ENCODE measurements at regions not wholly inside any gene's neighbourhood (a gene's known extent, or its start where the extent isn't known, plus 50 kb on each side); places are given as distances from the start of the nearest gene placed in this dataset.

DNA sequence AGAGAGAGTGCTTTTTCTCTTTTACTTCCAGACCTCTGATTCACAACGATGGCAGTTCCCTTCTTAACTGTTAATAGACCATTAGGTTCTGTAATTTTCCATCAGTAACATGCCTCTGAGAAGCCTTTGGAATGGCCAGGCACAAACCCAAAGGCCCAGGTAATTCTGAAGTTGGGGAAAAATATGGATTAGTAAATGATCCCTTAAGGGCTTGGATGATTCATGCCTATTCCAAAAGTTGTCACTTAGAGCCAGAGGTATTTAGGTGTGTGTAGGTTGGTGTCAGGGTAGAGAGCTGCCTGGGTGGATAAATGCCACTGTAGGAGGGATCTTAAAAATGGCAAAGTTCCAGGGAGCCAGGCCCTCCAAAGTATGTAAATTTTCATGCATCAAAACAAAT, 228.8 kb downstream of the PLK2 start:
- H3K27me3 Mint-ChIP-seq, result no peaks in the 10 kb centered on the region
- Histone ChIP-seq H4K20me1 (ENCODE audit: control insufficient read depth, insufficient read depth, low read length, poor library complexity, severe bottlenecking) (no peaks in the 10 kb centered on the region), H3K4me1 (ENCODE audit: control insufficient read depth in 2 of 2, insufficient read depth in 2 of 2, low read length in 2 of 2) (no peaks in the 10 kb centered on the region), H3K27ac (ENCODE audit: low read length in 2 of 2) (no peak overlapping the region), H2AFZ (ENCODE audit: insufficient read depth, low read depth, low read length, poor library complexity, severe bottlenecking) (no peak overlapping the region), H3K4me2 (replicated peaks; ENCODE audit: low read depth, low read length, poor library complexity, severe bottlenecking) (no peak overlapping the region), H3K36me3 (replicated peaks in 1 of 2; ENCODE audit: control extremely low read depth in 1 of 2, control insufficient read depth in 1 of 2, extremely low read depth in 1 of 2, insufficient read depth in 2 of 2, low read length in 1 of 2) (no peaks in the 10 kb centered on the region), H3K9me3 (ENCODE audit: control extremely low read depth in 1 of 3, control insufficient read depth in 2 of 3, insufficient read depth in 1 of 3, low read length in 2 of 3) (no peaks in the 10 kb centered on the region), H3K79me2 (ENCODE audit: control insufficient read depth, insufficient read depth, low read length) (no peaks in the 10 kb centered on the region), H3K27me3 (replicated peaks in 1 of 4; ENCODE audit: control extremely low read depth in 1 of 4, control insufficient read depth in 3 of 4, insufficient read depth in 4 of 4, low read length in 3 of 4) (no peaks in the 10 kb centered on the region), H3K9ac (ENCODE audit: low read length) (no peak overlapping the region), H3K4me3 (ENCODE audit: control extremely low read depth in 1 of 5, extremely low read depth in 1 of 5, insufficient read depth in 1 of 5, low read depth in 2 of 5, low read length in 4 of 5) (no peak overlapping the region)
- TF ChIP-seq EZH2 (IDR thresholded peaks at IDR 0.05; ENCODE audit: borderline replicate concordance, insufficient read depth, low read depth, low read length, poor library complexity, severe bottlenecking) (no peak), CTCF (IDR thresholded peaks at IDR 0.05) (no peak)
- peaks cover 1% of the 10 kb centered on the region for H3K4me1 Mint-ChIP-seq
- ChIA-PET POLR2A (no interaction called here), CTCF (no interaction called here)
- no peak overlapping the region for H3K27ac Mint-ChIP-seq
- H3K9me3 Mint-ChIP-seq (ENCODE audit: insufficient read depth), result no peaks in the 10 kb centered on the region
- H3K4me3 Mint-ChIP-seq, result no peak overlapping the region
- ATAC-seq (ENCODE audit: low read depth), result no peak
- intact Hi-C loops (cut with micrococcal nuclease), result no loop called here
- no peak for DNase-seq
- no CpG with 5 or more reads among the region's 1 CpG for WGBS (ENCODE audit: insufficient coverage)

GRCh38 chr5:58228896-58229295, 231.0 kb downstream of the PLK2 start:
- Histone ChIP-seq H3K9ac (ENCODE audit: low read length) (no peak overlapping the region), H3K36me3 (replicated peaks in 1 of 2; ENCODE audit: control extremely low read depth in 1 of 2, control insufficient read depth in 1 of 2, extremely low read depth in 1 of 2, insufficient read depth in 2 of 2, low read length in 1 of 2) (no peaks in the 10 kb centered on the region), H4K20me1 (ENCODE audit: control insufficient read depth, insufficient read depth, low read length, poor library complexity, severe bottlenecking) (no peaks in the 10 kb centered on the region), H3K4me3 (ENCODE audit: control extremely low read depth in 1 of 5, extremely low read depth in 1 of 5, insufficient read depth in 1 of 5, low read depth in 2 of 5, low read length in 4 of 5) (no peak overlapping the region), H3K9me3 (ENCODE audit: control extremely low read depth in 1 of 3, control insufficient read depth in 2 of 3, insufficient read depth in 1 of 3, low read length in 2 of 3) (no peaks in the 10 kb centered on the region), H2AFZ (ENCODE audit: insufficient read depth, low read depth, low read length, poor library complexity, severe bottlenecking) (no peak overlapping the region), H3K4me2 (replicated peaks; ENCODE audit: low read depth, low read length, poor library complexity, severe bottlenecking) (no peak overlapping the region), H3K79me2 (ENCODE audit: control insufficient read depth, insufficient read depth, low read length) (no peaks in the 10 kb centered on the region), H3K27ac (ENCODE audit: low read length in 2 of 2) (no peak overlapping the region), H3K27me3 (replicated peaks in 1 of 4; ENCODE audit: control extremely low read depth in 1 of 4, control insufficient read depth in 3 of 4, insufficient read depth in 4 of 4, low read length in 3 of 4) (no peaks in the 10 kb centered on the region), H3K4me1 (ENCODE audit: control insufficient read depth in 2 of 2, insufficient read depth in 2 of 2, low read length in 2 of 2) (no peaks in the 10 kb centered on the region)
- ChIA-PET CTCF (no interaction called here), POLR2A (no interaction called here)
- DNase-seq (no peak), ATAC-seq (ENCODE audit: low read depth) (no peak)
- no peaks in the 10 kb centered on the region for H3K27me3 Mint-ChIP-seq
- TF ChIP-seq CTCF (IDR thresholded peaks at IDR 0.05), result no peak
- no peak for TF ChIP-seq EZH2 (IDR thresholded peaks at IDR 0.05; ENCODE audit: borderline replicate concordance, insufficient read depth, low read depth, low read length, poor library complexity, severe bottlenecking)
- no peaks in the 10 kb centered on the region for H3K9me3 Mint-ChIP-seq (ENCODE audit: insufficient read depth)
- peaks cover 3% of the 10 kb centered on the region for H3K4me1 Mint-ChIP-seq
- intact Hi-C loops (cut with micrococcal nuclease), result no loop called here
- H3K27ac Mint-ChIP-seq, result no peak overlapping the region
- H3K4me3 Mint-ChIP-seq, result no peak overlapping the region
- WGBS (ENCODE audit: insufficient coverage), result 95% methylated on average over 3 of the region's 5 CpGs
